ENCODE measurements at regions not wholly inside any gene's neighbourhood (a gene's known extent, or its start where the extent isn't known, plus 50 kb on each side); places are given as distances from the start of the nearest gene placed in this dataset.

DNA sequence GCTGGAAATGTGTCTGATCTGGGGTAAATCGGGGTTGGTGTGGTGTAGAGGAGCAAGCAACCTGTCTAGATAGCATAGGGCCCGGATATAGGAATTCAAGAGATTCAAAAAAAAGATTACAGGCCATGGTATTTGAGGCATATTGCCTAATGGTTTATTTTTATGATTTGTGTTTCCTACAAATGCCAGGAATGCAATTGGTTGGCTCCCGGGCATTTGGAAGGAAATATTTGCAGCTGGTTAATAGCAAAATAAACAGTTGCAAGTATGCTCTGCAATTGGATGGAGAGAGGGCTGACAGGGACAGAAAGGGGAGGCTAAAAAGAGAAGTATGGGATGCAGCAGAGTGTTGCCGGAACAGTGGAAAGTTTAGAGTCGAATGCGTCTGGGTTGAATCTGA lies 315.6 kb upstream of the ATP2B1 start:
- H3K27ac ChIP-seq = no peak overlapping the region
- TF ChIP-seq, protein P1, sequence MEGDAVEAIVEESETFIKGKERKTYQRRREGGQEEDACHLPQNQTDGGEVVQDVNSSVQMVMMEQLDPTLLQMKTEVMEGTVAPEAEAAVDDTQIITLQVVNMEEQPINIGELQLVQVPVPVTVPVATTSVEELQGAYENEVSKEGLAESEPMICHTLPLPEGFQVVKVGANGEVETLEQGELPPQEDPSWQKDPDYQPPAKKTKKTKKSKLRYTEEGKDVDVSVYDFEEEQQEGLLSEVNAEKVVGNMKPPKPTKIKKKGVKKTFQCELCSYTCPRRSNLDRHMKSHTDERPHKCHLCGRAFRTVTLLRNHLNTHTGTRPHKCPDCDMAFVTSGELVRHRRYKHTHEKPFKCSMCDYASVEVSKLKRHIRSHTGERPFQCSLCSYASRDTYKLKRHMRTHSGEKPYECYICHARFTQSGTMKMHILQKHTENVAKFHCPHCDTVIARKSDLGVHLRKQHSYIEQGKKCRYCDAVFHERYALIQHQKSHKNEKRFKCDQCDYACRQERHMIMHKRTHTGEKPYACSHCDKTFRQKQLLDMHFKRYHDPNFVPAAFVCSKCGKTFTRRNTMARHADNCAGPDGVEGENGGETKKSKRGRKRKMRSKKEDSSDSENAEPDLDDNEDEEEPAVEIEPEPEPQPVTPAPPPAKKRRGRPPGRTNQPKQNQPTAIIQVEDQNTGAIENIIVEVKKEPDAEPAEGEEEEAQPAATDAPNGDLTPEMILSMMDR (conservative IDR thresholded peaks at IDR 0.05) = no peak

DNA sequence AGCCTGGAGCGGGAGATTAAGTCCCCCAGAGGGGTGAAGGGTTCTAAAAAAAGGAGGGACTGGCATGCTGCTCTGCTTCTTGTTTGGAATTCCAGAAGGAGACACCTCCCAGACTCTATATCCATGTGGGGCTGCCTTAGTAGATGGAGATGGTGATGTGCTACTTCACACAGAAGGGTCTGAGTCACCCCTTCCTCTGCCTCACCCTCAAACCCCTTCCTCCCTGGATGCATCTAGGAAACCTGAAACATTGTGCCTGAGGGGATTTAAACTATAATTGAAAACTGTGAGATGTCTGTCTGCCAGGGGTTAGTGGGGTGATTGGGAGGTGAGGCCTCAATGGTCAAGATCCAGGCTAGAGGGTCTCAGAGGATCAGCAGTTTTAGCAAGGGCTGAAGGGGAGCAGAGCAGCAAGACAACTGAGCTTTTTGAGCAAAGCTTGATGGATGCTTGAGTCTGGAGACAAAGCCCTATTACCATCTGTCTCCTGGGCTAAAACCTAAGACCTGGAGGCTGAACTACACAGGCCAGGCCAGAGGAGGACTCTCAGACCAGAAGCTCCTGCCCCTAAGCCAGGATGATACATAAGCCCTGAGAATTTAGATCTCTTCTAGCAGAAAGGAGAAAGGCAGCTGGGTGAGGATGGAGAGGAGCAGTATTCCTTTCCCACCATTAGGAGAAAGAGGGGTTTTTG lies 314.7 kb upstream of the ATP2B1 start:
- H3K27ac ChIP-seq = no peak overlapping the region

DNA sequence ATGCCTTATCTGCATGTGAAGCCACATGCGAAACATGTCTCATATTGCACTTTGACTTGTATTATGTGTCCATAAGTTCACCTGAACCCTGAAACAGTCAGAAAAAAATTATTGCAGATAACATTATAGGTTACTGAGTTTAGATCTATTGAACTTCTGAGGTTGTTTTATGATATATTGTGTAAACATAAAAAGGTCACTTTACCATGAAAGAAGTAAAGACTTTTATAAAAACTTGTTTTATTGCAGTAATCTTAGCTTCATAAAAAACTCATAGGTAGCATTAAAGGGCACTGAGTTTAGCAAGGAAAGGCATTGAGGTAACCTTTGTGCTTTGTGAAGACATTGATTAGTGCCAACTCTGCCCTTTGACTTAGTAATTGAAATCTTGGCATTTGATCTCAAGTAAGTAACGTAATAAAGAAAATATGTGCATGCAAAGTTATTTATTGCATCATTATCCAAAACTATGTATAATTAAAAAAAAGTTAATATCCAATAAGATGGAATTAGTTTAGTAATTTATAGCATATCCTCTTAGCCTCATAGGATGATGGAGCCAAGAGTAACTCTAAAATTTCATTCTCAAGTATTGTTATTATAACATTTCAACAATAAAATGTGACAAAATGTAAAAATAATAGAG lies 313.3 kb upstream of the ATP2B1 start:
- H3K27ac ChIP-seq = no peak overlapping the region
- TF ChIP-seq, protein P1 (conservative IDR thresholded peaks at IDR 0.05) = no peak

More for the DNA sequence above, 314.7 kb upstream of the ATP2B1 start:
- TF ChIP-seq, protein P1 (conservative IDR thresholded peaks at IDR 0.05) = no peak

DNA sequence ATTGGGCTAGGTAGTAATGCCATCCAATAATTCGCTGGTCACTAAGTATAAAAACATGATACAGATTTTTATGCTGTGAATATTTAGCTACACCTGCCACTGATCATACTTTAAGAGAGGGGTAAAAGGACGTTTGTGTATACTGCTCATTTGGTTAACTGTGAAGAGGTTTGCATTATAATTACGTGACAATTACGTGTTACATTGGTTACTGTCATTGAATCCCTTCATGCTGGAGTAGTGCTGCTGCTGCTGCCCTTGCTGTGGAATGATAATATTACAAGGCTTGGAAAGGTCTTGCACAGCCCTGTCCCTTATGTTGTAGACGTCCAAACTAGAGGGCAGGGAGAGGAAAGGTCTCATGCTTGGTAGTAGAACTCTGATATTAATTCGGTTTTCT lies 312.2 kb upstream of the ATP2B1 start:
- no peak overlapping the region for H3K27ac ChIP-seq
- TF ChIP-seq, protein P1 (conservative IDR thresholded peaks at IDR 0.05) = no peak

DNA sequence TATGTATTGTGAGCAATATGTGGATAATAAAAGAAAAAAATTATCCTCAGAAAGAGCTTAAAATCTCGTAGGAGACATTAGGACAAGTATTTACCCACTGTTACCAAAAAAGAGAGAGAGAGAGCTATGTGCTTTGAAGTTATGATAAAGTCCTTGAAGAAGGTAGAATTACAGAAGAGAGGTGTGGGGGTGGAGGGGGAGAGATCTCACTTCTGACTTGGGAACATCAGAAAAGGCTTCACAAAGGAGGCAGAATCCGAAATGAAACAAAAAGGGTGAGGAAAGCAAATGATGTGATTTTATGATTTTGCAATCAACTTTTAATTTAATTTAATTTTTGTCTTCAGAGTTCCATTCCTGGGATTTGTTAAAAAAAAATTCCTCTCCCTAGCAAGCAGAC lies 311.8 kb upstream of the ATP2B1 start:
- no peak overlapping the region for H3K27ac ChIP-seq
- TF ChIP-seq, protein P1 (conservative IDR thresholded peaks at IDR 0.05) = no peak

DNA sequence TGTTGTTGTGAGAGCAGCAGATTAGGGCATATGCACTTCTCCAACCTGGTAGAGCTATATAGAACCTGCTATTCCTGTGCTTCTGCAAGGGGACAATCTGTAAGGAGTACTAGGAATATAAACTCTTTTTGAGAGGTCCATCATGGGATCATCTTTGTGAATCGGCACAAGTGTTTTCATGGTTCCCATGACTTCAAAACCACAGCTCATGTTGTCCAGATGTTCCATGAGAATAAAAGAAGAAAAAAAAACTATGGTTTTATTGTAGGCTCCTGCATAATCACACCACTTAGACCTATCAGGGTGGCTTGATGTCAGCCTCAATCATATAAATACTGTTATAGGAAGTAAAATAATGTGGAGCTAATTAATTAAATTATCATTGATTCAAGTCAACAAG lies 311.4 kb upstream of the ATP2B1 start:
- TF ChIP-seq, protein P1 (conservative IDR thresholded peaks at IDR 0.05) = no peak
- no peak overlapping the region for H3K27ac ChIP-seq

DNA sequence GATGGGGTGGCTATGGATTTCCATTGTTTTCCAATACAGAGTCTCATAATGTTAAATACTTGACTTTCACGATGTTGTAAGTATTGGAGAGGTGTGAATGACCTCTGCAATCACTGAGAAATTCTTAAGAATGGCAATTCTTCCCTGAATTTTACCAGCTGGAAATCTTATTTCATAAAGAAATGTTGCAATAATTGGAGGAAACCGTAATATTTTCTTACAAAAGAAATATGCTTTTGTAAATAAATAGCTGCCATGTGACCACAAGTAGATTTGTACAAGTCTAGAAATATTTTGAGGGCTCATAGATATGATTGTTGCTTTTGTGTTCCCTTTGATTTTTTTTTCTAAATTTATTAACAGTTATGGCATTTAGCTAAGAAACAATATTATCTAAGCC lies 308.7 kb upstream of the ATP2B1 start:
- H3K27ac ChIP-seq = no peak overlapping the region
- TF ChIP-seq, protein P1 (conservative IDR thresholded peaks at IDR 0.05) = no peak

Measured in VCaP (cell line).